GM23338 (cell line): ENCODE measurements at regions not wholly inside any gene's neighbourhood (a gene's known extent, or its start where the extent isn't known, plus 50 kb on each side); places are given as distances from the start of the nearest gene placed in this dataset.
A peak's percentile ranks its signal among the peaks of the same experiment; 100 is the strongest.
"Not testable (repeated sequence)": the region's sequence is repeated elsewhere in the genome, so short reads cannot be mapped to it uniquely, and the experiment has no call there.

ENCODE experiments used
- ATAC-seq: fragments of 200-7000 bp; cut with Tn5 transposase; 3 replicates; pipeline ENCODE4 v1.9.1; 2020
- DNase-seq: peaks from one replicate; pipeline ENCODE4 v3.0.0-alpha.2; 2015; ENCODE audit warnings: low spot score
- H2AFZ ChIP-seq: fragments of 200-600 bp; sonication (generic); 2 replicates; pipeline ENCODE4 v1.8.0; 2016; ENCODE audit warnings: antibody characterized with exemption, mild to moderate bottlenecking, moderate library complexity
- H3F3A ChIP-seq: fragments of 200-600 bp; sonication (generic); replicated peaks from 2 replicates; pipeline ENCODE4 v1.8.0; 2017; ENCODE audit warnings: antibody characterized with exemption, mixed run types, low read depth
- H3K27ac ChIP-seq: fragments of 200-600 bp; sonication (generic); 2 replicates; pipeline ENCODE4 v1.6.1; 2016; ENCODE audit warnings: low read depth
- H3K27me3 ChIP-seq: fragments of 200-600 bp; sonication (generic); 2 replicates; pipeline ENCODE4 v1.8.0; 2016; ENCODE audit warnings: mild to moderate bottlenecking, mixed run types, moderate library complexity; ENCODE audit not compliant: insufficient read depth
- H3K36me3 ChIP-seq: fragments of 200-600 bp; sonication (generic); 2 replicates; pipeline ENCODE4 v1.8.0; 2016; ENCODE audit warnings: mild to moderate bottlenecking; ENCODE audit not compliant: insufficient read depth
- H3K4me1 ChIP-seq: fragments of 200-600 bp; sonication (generic); 2 replicates; pipeline ENCODE4 v1.8.0; 2016; ENCODE audit warnings: mild to moderate bottlenecking, moderate library complexity; ENCODE audit not compliant: insufficient read depth
- H3K4me2 ChIP-seq: fragments of 200-600 bp; sonication (generic); 2 replicates; pipeline ENCODE4 v1.7.1; 2017; ENCODE audit warnings: mixed run types
- H3K4me3 ChIP-seq: fragments of 200-600 bp; sonication (generic); 2 replicates; pipeline ENCODE4 v1.6.1; 2016; ENCODE audit warnings: mixed run types
- H3K79me2 ChIP-seq: fragments of 200-600 bp; sonication (generic); replicated peaks from 2 replicates; pipeline ENCODE4 v1.8.0; 2017; ENCODE audit warnings: mild to moderate bottlenecking; ENCODE audit not compliant: insufficient read depth
- H3K9me2 ChIP-seq: fragments of 200-600 bp; sonication (generic); 2 replicates; pipeline ENCODE4 v1.8.0; 2017; ENCODE audit not compliant: insufficient read depth
- H4K20me1 ChIP-seq: fragments of 200-600 bp; sonication (generic); replicated peaks from 2 replicates; pipeline ENCODE4 v1.8.0; 2017; ENCODE audit warnings: mild to moderate bottlenecking; ENCODE audit not compliant: insufficient read depth
- H3K27ac Mint-ChIP-seq: 2 replicates; pipeline ENCODE4 v1.8.0; 2020; ENCODE audit warnings: inconsistent platforms, mild to moderate bottlenecking, moderate library complexity, mixed read lengths
- H3K27me3 Mint-ChIP-seq: 3 replicates; pipeline ENCODE4 v1.8.0; 2022; ENCODE audit warnings: low read depth, mild to moderate bottlenecking, moderate library complexity, mixed read lengths, inconsistent platforms; ENCODE audit not compliant: insufficient read depth, poor library complexity
- H3K36me3 Mint-ChIP-seq: 3 replicates; pipeline ENCODE4 v1.8.0; 2021; ENCODE audit warnings: low read depth, mild to moderate bottlenecking, inconsistent platforms, moderate library complexity, mixed read lengths
- H3K4me1 Mint-ChIP-seq: 3 replicates; pipeline ENCODE4 v1.8.0; 2020; ENCODE audit warnings: mild to moderate bottlenecking, inconsistent platforms, mixed read lengths
- H3K4me3 Mint-ChIP-seq: 3 replicates; pipeline ENCODE4 v1.8.0; 2021; ENCODE audit warnings: moderate library complexity, mild to moderate bottlenecking, inconsistent platforms, mixed read lengths
- H3K9me3 Mint-ChIP-seq: 3 replicates; pipeline ENCODE4 v1.8.0; 2020; ENCODE audit warnings: moderate library complexity, mild to moderate bottlenecking, inconsistent platforms, mixed read lengths
- CREB1 ChIP-seq: fragments of 250-450 bp; sonication (Bioruptor Pico); IDR thresholded peaks from 2 replicates; pipeline ENCODE4 v1.5.0; 2020; ENCODE audit warnings: low read depth, mild to moderate bottlenecking, moderate library complexity
- EZH2 ChIP-seq: fragments of 200-600 bp; sonication (generic); IDR thresholded peaks from one replicate; pipeline ENCODE4 v1.8.0; 2017; ENCODE audit warnings: antibody characterized with exemption, mild to moderate bottlenecking, low read depth; ENCODE audit not compliant: unreplicated experiment
- EZH2phosphoT487 ChIP-seq: fragments of 200-600 bp; sonication (generic); IDR thresholded peaks from one replicate; pipeline ENCODE4 v1.8.1; 2018; ENCODE audit warnings: antibody characterized with exemption; ENCODE audit not compliant: unreplicated experiment
- POLR2AphosphoS5 ChIP-seq: IDR thresholded peaks from 2 replicates; pipeline ENCODE4 v1.6.1; 2016; ENCODE audit warnings: antibody characterized with exemption, low read depth
- STAT1 ChIP-seq: IDR thresholded peaks from one replicate; pipeline ENCODE4 v1.6.1; 2016; ENCODE audit warnings: antibody characterized with exemption; ENCODE audit not compliant: unreplicated experiment
- ZNF114 ChIP-seq: fragments of 250-450 bp; sonication (Bioruptor Pico); IDR thresholded peaks from 2 replicates; pipeline ENCODE4 v1.5.0; 2020; ENCODE audit warnings: mild to moderate bottlenecking, moderate library complexity
- TF ChIP-seq, protein P1 (sequence below): IDR thresholded peaks from 2 replicates; pipeline ENCODE4 v1.6.1; 2016; ENCODE audit warnings: antibody characterized with exemption
- TF ChIP-seq, protein P2 (sequence below), 2 experiments: fragments of 200-600 bp in 1 of 2; sonication (generic) in 1 of 2; conservative IDR thresholded peaks; 2 replicates each; pipeline versions ENCODE4 v1.5.1 to v1.6.1; 2016 to 2017; ENCODE audit warnings: antibody characterized with exemption in 2 of 2, low read depth in 2 of 2, mild to moderate bottlenecking in 2 of 2, moderate library complexity in 1 of 2
- TF ChIP-seq, protein P3 (sequence below): fragments of 250-450 bp; sonication (Bioruptor Pico); IDR thresholded peaks from 2 replicates; pipeline ENCODE4 v1.5.0; 2020; ENCODE audit warnings: mild to moderate bottlenecking, moderate library complexity
- TF ChIP-seq, protein P4 (sequence below): IDR thresholded peaks from one replicate; pipeline ENCODE4 v1.6.1; 2018; ENCODE audit warnings: antibody characterized with exemption; ENCODE audit not compliant: unreplicated experiment

DNA sequence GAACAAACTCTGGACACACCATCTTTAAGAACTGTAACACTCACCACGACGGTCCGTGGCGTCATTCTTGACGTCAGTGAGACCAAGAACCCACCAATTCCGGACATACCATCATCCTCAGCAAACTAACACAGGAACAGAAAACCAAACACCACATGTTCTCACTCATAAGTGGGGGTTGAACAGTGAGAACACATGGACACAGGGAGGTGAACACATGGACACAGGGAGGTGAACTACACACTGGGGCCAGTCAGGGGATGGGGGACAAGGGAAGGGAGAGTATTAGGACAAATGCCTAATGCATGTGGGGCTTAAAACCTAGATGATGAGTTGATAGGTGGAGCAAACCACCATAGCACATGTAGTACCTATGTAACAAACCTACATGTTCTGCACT lies 952.1 kb upstream of the PRR20A start:
- H3K27me3 ChIP-seq, DNase-seq, H3K27me3 Mint-ChIP-seq, H2AFZ ChIP-seq, H3F3A ChIP-seq, ATAC-seq, H3K9me2 ChIP-seq, H3K4me3 ChIP-seq, H3K27ac ChIP-seq, H3K4me1 ChIP-seq, H3K79me2 ChIP-seq, H4K20me1 ChIP-seq, H3K4me1 Mint-ChIP-seq, H3K4me2 ChIP-seq, H3K36me3 Mint-ChIP-seq, H3K4me3 Mint-ChIP-seq, H3K27ac Mint-ChIP-seq, H3K36me3 ChIP-seq: not testable (repeated sequence)
- peaks cover 11% of the 10 kb centered on the region; the same call in 2 of the 3 replicates for H3K9me3 Mint-ChIP-seq

DNA sequence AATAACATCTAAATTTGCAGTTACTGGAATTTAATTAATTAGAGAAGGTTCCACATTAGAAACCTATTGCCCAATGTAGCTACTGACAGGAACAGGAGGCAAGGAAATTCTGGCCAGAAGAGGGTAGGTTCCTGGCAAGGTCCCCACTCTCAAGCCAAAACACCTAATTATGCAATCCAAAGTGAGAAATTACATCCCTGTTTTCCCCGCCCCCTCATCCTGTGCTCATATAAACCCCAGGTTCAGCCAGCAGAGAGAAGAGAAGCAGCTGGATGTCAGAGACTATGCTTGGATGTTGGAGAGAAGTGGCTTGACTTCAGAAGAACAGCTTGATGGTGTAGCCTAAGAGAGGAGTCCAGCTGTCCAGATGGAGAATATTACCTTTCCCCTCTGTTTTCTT lies 951.3 kb upstream of the PRR20A start:
- H3K36me3 ChIP-seq = 0 out of 2 replicates have a peak, but pooled peaks cover 6% of the 10 kb centered on the region
- no peak overlapping the region for H3K4me3 Mint-ChIP-seq
- H3K27ac ChIP-seq = no peak overlapping the region
- no peak overlapping the region for H3K4me3 ChIP-seq
- H3F3A ChIP-seq = no peaks in the 10 kb centered on the region
- DNase-seq = no peak
- H3K4me2 ChIP-seq = no peak overlapping the region
- peaks cover 8% of the 10 kb centered on the region; the same call in 1 of the 3 replicates for H3K36me3 Mint-ChIP-seq
- H3K27ac Mint-ChIP-seq = no peak overlapping the region
- no peaks in the 10 kb centered on the region for H3K4me1 ChIP-seq
- no peaks in the 10 kb centered on the region for H3K79me2 ChIP-seq
- no peak for ATAC-seq
- H2AFZ ChIP-seq = peak overlapping the region; percentile 61; the same call in 1 of the 2 replicates
- H4K20me1 ChIP-seq = no peaks in the 10 kb centered on the region
- no peaks in the 10 kb centered on the region for H3K4me1 Mint-ChIP-seq
- no peaks in the 10 kb centered on the region for H3K27me3 ChIP-seq
- H3K9me2 ChIP-seq = 0 out of 2 replicates have a peak, but pooled peaks cover 3% of the 10 kb centered on the region
- peaks cover 11% of the 10 kb centered on the region; the same call in 2 of the 3 replicates for H3K9me3 Mint-ChIP-seq
- H3K27me3 Mint-ChIP-seq = no peaks in the 10 kb centered on the region
- TF ChIP-seq, protein P1, sequence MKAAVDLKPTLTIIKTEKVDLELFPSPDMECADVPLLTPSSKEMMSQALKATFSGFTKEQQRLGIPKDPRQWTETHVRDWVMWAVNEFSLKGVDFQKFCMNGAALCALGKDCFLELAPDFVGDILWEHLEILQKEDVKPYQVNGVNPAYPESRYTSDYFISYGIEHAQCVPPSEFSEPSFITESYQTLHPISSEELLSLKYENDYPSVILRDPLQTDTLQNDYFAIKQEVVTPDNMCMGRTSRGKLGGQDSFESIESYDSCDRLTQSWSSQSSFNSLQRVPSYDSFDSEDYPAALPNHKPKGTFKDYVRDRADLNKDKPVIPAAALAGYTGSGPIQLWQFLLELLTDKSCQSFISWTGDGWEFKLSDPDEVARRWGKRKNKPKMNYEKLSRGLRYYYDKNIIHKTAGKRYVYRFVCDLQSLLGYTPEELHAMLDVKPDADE = no peak
- TF ChIP-seq EZH2 = no peak
- TF ChIP-seq, protein P2, sequence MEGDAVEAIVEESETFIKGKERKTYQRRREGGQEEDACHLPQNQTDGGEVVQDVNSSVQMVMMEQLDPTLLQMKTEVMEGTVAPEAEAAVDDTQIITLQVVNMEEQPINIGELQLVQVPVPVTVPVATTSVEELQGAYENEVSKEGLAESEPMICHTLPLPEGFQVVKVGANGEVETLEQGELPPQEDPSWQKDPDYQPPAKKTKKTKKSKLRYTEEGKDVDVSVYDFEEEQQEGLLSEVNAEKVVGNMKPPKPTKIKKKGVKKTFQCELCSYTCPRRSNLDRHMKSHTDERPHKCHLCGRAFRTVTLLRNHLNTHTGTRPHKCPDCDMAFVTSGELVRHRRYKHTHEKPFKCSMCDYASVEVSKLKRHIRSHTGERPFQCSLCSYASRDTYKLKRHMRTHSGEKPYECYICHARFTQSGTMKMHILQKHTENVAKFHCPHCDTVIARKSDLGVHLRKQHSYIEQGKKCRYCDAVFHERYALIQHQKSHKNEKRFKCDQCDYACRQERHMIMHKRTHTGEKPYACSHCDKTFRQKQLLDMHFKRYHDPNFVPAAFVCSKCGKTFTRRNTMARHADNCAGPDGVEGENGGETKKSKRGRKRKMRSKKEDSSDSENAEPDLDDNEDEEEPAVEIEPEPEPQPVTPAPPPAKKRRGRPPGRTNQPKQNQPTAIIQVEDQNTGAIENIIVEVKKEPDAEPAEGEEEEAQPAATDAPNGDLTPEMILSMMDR (conservative IDR thresholded peaks at IDR 0.05; ENCODE audit: low read depth in 2 of 2) = no peak
- no peak for TF ChIP-seq STAT1
- TF ChIP-seq, protein P3, sequence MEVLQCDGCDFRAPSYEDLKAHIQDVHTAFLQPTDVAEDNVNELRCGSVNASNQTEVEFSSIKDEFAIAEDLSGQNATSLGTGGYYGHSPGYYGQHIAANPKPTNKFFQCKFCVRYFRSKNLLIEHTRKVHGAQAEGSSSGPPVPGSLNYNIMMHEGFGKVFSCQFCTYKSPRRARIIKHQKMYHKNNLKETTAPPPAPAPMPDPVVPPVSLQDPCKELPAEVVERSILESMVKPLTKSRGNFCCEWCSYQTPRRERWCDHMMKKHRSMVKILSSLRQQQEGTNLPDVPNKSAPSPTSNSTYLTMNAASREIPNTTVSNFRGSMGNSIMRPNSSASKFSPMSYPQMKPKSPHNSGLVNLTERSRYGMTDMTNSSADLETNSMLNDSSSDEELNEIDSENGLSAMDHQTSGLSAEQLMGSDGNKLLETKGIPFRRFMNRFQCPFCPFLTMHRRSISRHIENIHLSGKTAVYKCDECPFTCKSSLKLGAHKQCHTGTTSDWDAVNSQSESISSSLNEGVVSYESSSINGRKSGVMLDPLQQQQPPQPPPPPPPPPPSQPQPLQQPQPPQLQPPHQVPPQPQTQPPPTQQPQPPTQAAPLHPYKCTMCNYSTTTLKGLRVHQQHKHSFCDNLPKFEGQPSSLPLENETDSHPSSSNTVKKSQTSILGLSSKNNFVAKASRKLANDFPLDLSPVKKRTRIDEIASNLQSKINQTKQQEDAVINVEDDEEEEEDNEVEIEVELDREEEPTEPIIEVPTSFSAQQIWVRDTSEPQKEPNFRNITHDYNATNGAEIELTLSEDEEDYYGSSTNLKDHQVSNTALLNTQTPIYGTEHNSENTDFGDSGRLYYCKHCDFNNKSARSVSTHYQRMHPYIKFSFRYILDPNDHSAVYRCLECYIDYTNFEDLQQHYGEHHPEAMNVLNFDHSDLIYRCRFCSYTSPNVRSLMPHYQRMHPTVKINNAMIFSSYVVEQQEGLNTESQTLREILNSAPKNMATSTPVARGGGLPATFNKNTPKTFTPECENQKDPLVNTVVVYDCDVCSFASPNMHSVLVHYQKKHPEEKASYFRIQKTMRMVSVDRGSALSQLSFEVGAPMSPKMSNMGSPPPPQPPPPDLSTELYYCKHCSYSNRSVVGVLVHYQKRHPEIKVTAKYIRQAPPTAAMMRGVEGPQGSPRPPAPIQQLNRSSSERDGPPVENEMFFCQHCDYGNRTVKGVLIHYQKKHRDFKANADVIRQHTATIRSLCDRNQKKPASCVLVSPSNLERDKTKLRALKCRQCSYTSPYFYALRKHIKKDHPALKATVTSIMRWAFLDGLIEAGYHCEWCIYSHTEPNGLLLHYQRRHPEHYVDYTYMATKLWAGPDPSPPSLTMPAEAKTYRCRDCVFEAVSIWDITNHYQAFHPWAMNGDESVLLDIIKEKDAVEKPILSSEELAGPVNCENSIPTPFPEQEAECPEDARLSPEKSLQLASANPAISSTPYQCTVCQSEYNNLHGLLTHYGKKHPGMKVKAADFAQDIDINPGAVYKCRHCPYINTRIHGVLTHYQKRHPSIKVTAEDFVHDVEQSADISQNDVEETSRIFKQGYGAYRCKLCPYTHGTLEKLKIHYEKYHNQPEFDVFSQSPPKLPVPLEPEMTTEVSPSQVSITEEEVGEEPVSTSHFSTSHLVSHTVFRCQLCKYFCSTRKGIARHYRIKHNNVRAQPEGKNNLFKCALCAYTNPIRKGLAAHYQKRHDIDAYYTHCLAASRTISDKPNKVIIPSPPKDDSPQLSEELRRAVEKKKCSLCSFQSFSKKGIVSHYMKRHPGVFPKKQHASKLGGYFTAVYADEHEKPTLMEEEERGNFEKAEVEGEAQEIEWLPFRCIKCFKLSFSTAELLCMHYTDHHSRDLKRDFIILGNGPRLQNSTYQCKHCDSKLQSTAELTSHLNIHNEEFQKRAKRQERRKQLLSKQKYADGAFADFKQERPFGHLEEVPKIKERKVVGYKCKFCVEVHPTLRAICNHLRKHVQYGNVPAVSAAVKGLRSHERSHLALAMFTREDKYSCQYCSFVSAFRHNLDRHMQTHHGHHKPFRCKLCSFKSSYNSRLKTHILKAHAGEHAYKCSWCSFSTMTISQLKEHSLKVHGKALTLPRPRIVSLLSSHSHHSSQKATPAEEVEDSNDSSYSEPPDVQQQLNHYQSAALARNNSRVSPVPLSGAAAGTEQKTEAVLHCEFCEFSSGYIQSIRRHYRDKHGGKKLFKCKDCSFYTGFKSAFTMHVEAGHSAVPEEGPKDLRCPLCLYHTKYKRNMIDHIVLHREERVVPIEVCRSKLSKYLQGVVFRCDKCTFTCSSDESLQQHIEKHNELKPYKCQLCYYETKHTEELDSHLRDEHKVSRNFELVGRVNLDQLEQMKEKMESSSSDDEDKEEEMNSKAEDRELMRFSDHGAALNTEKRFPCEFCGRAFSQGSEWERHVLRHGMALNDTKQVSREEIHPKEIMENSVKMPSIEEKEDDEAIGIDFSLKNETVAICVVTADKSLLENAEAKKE = no peak
- no peak for TF ChIP-seq POLR2AphosphoS5
- no peak for TF ChIP-seq ZNF114 (CRISPR knock-in tag)
- TF ChIP-seq, protein P4, sequence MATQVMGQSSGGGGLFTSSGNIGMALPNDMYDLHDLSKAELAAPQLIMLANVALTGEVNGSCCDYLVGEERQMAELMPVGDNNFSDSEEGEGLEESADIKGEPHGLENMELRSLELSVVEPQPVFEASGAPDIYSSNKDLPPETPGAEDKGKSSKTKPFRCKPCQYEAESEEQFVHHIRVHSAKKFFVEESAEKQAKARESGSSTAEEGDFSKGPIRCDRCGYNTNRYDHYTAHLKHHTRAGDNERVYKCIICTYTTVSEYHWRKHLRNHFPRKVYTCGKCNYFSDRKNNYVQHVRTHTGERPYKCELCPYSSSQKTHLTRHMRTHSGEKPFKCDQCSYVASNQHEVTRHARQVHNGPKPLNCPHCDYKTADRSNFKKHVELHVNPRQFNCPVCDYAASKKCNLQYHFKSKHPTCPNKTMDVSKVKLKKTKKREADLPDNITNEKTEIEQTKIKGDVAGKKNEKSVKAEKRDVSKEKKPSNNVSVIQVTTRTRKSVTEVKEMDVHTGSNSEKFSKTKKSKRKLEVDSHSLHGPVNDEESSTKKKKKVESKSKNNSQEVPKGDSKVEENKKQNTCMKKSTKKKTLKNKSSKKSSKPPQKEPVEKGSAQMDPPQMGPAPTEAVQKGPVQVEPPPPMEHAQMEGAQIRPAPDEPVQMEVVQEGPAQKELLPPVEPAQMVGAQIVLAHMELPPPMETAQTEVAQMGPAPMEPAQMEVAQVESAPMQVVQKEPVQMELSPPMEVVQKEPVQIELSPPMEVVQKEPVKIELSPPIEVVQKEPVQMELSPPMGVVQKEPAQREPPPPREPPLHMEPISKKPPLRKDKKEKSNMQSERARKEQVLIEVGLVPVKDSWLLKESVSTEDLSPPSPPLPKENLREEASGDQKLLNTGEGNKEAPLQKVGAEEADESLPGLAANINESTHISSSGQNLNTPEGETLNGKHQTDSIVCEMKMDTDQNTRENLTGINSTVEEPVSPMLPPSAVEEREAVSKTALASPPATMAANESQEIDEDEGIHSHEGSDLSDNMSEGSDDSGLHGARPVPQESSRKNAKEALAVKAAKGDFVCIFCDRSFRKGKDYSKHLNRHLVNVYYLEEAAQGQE = no peak
- TF ChIP-seq CREB1 (CRISPR knock-in tag) = no peak
- no peak for TF ChIP-seq EZH2phosphoT487
